ENCODE measurements at regions not wholly inside any gene's neighbourhood (a gene's known extent, or its start where the extent isn't known, plus 50 kb on each side); places are given as distances from the start of the nearest gene placed in this dataset.

GRCh38 chr18:39025531-39025930 lies 1459.9 kb upstream of the CELF4 start:
- FAIRE-seq: no peak

GRCh38 chr18:39019989-39020388 lies 1454.4 kb upstream of the CELF4 start:
- FAIRE-seq: no peak

More at GRCh38 chr18:39025531-39025930, 1459.9 kb upstream of the CELF4 start:
- Histone ChIP-seq H3K9me3 (ENCODE audit: control insufficient read depth in 2 of 3, insufficient read depth in 1 of 3, low read length in 3 of 3) (no peaks in the 10 kb centered on the region), H3K4me1 (ENCODE audit: control insufficient read depth in 2 of 3, insufficient read depth in 2 of 3, low read depth in 1 of 3, low read length in 3 of 3) (no peaks in the 10 kb centered on the region), H3K4me3 (ENCODE audit: low read length in 3 of 3) (no peak overlapping the region), H3K36me3 (ENCODE audit: control insufficient read depth in 2 of 3, insufficient read depth in 3 of 3, low read length in 3 of 3) (no peaks in the 10 kb centered on the region), H3K27me3 (ENCODE audit: control insufficient read depth, insufficient read depth, low read length) (no peaks in the 10 kb centered on the region), H3K27ac (ENCODE audit: low read depth in 2 of 2, low read length in 2 of 2) (no peak overlapping the region), H3K9ac (ENCODE audit: low read length in 3 of 3) (no peak overlapping the region)
- no peak for DNase-seq
- intact Hi-C loops (cut with DNase I): no loop called here
- TF ChIP-seq CTCF (IDR thresholded peaks at IDR 0.05; ENCODE audit: borderline replicate concordance, extremely low read depth, insufficient read depth): no peak

GRCh38 chr18:39007031-39007902 lies 1441.7 kb upstream of the CELF4 start:
- no peaks in the 10 kb centered on the region for H3K36me3 ChIP-seq (ENCODE audit: control insufficient read depth in 2 of 3, insufficient read depth in 3 of 3, low read length in 3 of 3)
- intact Hi-C loops (cut with DNase I): no loop called here
- no peak for FAIRE-seq
- DNase-seq: no peak
- no peak overlapping the region for H3K9ac ChIP-seq (ENCODE audit: low read length in 3 of 3)
- no peak overlapping the region for H3K27ac ChIP-seq (ENCODE audit: low read depth in 2 of 2, low read length in 2 of 2)
- H3K4me3 ChIP-seq (ENCODE audit: low read length in 3 of 3): no peak overlapping the region
- no peaks in the 10 kb centered on the region for H3K4me1 ChIP-seq (ENCODE audit: control insufficient read depth in 2 of 3, insufficient read depth in 2 of 3, low read depth in 1 of 3, low read length in 3 of 3)
- no peaks in the 10 kb centered on the region for H3K9me3 ChIP-seq (ENCODE audit: control insufficient read depth in 2 of 3, insufficient read depth in 1 of 3, low read length in 3 of 3)
- no peaks in the 10 kb centered on the region for H3K27me3 ChIP-seq (ENCODE audit: control insufficient read depth, insufficient read depth, low read length)
- TF ChIP-seq CTCF (IDR thresholded peaks at IDR 0.05; ENCODE audit: borderline replicate concordance, extremely low read depth, insufficient read depth): no peak

More at GRCh38 chr18:39019989-39020388, 1454.4 kb upstream of the CELF4 start:
- no peak for TF ChIP-seq CTCF (IDR thresholded peaks at IDR 0.05; ENCODE audit: borderline replicate concordance, extremely low read depth, insufficient read depth)
- Histone ChIP-seq H3K4me3 (ENCODE audit: low read length in 3 of 3) (no peak overlapping the region), H3K27ac (ENCODE audit: low read depth in 2 of 2, low read length in 2 of 2) (no peak overlapping the region), H3K9me3 (ENCODE audit: control insufficient read depth in 2 of 3, insufficient read depth in 1 of 3, low read length in 3 of 3) (peaks cover 0 to 5% (median 1%) of the 10 kb centered on the region in 3 donors), H3K27me3 (ENCODE audit: control insufficient read depth, insufficient read depth, low read length) (no peaks in the 10 kb centered on the region), H3K36me3 (ENCODE audit: control insufficient read depth in 2 of 3, insufficient read depth in 3 of 3, low read length in 3 of 3) (no peaks in the 10 kb centered on the region), H3K9ac (ENCODE audit: low read length in 3 of 3) (no peak overlapping the region), H3K4me1 (ENCODE audit: control insufficient read depth in 2 of 3, insufficient read depth in 2 of 3, low read depth in 1 of 3, low read length in 3 of 3) (no peaks in the 10 kb centered on the region)
- intact Hi-C loops (cut with DNase I): no loop called here
- DNase-seq: no peak
